BLaER1 (cell line): ENCODE measurements at regions not wholly inside any gene's neighbourhood (a gene's known extent, or its start where the extent isn't known, plus 50 kb on each side); places are given as distances from the start of the nearest gene placed in this dataset.

Experiments used
- H3K27ac ChIP-seq: shearing (Covaris generic); formaldehyde crosslinking; 2 replicates; pipeline ENCODE4 v1.8.1; 2022
- H3K27me3 ChIP-seq: shearing (Covaris generic); formaldehyde crosslinking; 2 replicates; pipeline ENCODE4 v1.8.1; 2022
- H3K36me3 ChIP-seq: shearing (Covaris generic); formaldehyde crosslinking; 2 replicates; pipeline ENCODE4 v1.8.1; 2022
- H3K4me1 ChIP-seq: shearing (Covaris generic); formaldehyde crosslinking; 2 replicates; pipeline ENCODE4 v1.8.1; 2022
- H3K4me2 ChIP-seq: shearing (Covaris generic); formaldehyde crosslinking; 2 replicates; pipeline ENCODE4 v1.8.1; 2022
- H3K4me3 ChIP-seq: shearing (Covaris generic); formaldehyde crosslinking; 2 replicates; pipeline ENCODE4 v1.8.1; 2022
- H3K9ac ChIP-seq: shearing (Covaris generic); formaldehyde crosslinking; 2 replicates; pipeline ENCODE4 v1.8.1; 2022
- H3K9me3 ChIP-seq: shearing (Covaris generic); formaldehyde crosslinking; 2 replicates; pipeline ENCODE4 v1.8.1; 2022
- H4K20me1 ChIP-seq: shearing (Covaris generic); formaldehyde crosslinking; 2 replicates; pipeline ENCODE4 v1.8.1; 2022
- Cebpa-rat ChIP-seq: shearing (Covaris generic); IDR thresholded peaks from 2 replicates; pipeline ENCODE4 v1.8.1; 2022

DNA sequence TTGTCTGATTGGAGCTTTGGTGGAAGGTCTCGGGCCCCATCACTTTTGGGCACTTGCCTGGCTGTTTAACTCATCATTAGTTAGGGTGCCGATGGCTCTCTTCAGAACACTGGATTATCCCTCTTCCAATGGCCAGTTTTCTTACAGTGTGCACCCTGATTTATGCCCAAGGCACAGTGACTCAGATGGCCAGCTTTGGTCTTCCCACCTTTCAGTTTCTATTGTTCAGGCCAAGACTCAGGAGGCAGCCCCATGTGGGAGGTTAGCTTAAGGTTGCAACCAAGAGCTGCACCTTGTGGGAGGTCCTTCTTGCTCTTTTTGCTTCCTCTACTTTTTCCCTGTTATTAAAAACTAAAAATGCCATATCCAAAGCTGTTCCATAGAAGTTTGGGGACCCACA is 121.0 kb upstream of the ZNF91 start:
- Histone ChIP-seq H3K4me2 (no peak overlapping the region), H3K27ac (no peak overlapping the region), H3K36me3 (no peaks in the 10 kb centered on the region), H3K9ac (no peak overlapping the region), H3K4me1 (peaks cover 36% of the 10 kb centered on the region), H4K20me1 (no peaks in the 10 kb centered on the region), H3K27me3 (no peaks in the 10 kb centered on the region), H3K9me3 (peaks cover 25% of the 10 kb centered on the region), H3K4me3 (no peak overlapping the region)
- no peak for TF ChIP-seq Cebpa-rat

DNA sequence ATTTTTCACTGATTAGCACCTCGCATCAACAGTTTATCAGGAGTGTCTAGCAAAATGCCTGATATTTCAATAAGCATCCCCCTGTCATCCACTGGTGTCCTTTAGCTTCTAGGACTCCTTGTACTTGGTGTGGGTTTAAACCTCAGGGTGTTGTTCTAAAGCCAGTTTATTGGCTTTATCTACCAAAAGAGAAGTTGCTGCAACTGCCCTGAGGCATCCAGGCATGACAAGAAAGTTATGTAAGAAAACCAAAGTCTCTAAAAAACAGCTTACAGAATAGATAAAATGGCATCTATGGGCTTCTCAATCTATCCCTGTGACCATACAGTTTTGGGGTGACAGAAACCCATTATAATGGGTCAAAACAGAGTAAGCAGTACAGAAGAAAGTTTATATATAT is 120.3 kb upstream of the ZNF91 start:
- Histone ChIP-seq H3K9me3 (peaks cover 32% of the 10 kb centered on the region), H4K20me1 (no peaks in the 10 kb centered on the region), H3K4me3 (no peak overlapping the region), H3K4me1 (peaks cover 43% of the 10 kb centered on the region), H3K4me2 (peak overlapping the region; percentile 48), H3K36me3 (no peaks in the 10 kb centered on the region), H3K27ac (peak overlapping the region; percentile 11; the same call in 1 of the 2 replicates), H3K9ac (no peak overlapping the region), H3K27me3 (no peaks in the 10 kb centered on the region)
- TF ChIP-seq Cebpa-rat: no peak

DNA sequence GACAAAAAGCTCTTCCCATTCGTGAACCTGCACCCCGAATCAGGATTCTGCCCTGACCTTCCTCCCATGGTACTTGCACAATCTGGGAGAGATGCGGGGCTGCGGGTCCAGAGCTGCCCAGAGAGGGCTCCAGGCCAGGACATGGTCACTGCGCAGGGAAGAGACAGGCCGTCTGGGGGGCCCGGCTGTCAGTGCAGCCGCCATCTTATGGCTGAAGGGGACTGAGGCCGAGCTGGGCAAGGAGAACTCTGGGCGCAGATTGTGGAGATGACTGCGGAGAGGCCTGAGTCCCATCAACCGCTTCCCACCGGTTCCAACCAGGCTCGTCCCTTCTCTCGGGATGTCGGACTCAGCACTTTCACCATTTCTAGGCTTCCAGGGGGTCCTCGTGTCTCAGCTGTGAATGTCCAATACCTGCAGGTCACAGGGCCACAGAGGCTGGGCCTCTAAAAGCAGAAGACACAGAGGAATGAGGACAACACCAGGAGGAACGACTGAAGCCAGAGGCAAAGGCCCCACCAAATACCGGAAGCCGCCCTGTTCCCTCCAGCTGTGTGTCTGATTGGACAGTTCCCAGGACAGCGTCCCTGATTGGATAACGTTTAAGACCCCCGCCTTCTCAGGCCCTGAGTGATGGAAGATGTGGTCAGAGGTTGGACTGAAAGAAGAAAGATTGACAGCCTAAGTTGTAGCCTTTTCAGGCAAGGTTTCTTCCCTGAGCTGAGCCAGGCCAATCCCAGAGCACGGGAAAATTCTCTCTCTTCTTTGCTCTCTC is 117.1 kb upstream of the ZNF91 start:
- no peak for TF ChIP-seq Cebpa-rat
- no peaks in the 10 kb centered on the region for H4K20me1 ChIP-seq
- H3K36me3 ChIP-seq: no peaks in the 10 kb centered on the region
- no peak overlapping the region for H3K4me3 ChIP-seq
- H3K4me1 ChIP-seq: peaks cover 61% of the 10 kb centered on the region
- no peaks in the 10 kb centered on the region for H3K27me3 ChIP-seq
- H3K9me3 ChIP-seq: peaks cover 45% of the 10 kb centered on the region
- no peak overlapping the region for H3K4me2 ChIP-seq
- no peak overlapping the region for H3K27ac ChIP-seq
- H3K9ac ChIP-seq: no peak overlapping the region

DNA sequence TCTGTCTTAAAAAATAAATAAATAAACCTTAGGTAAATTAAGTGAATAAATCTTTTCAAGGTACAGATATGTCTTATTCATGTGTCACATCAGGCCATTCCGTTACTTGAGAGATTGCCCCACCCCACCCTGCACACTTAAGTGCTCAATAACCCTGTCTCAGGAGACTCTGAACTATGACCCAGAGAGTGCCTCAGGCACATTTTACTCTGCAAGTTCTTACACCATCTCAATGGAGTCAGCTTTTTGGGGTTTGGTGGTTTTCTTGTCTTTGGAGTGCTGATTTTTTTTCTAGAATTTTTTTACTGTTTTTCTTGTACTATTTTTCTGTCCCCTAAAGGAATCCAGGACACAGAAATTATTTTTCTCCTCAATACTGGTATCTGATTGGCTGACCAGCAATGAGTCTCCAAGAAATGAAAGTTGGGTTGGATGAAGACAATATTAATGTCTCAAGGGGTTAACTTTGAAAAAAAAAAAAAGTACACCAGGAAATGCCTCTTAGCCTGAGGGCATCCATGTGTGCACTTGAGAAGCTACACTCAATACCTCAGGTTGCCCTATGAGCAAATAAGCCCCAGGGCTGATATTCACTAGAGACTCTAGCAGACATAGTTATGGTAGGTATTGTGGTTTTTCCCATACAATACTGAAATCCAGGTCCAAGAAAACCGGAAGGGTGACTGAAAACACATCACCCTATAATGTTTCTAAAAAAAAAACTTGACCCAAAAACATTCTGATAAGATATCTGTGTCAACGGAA is 114.6 kb upstream of the ZNF91 start:
- Histone ChIP-seq H3K9ac (no peak overlapping the region), H3K27ac (peak overlapping the region; percentile 51; the same call in 1 of the 2 replicates), H3K9me3 (peaks cover 43% of the 10 kb centered on the region), H3K36me3 (no peaks in the 10 kb centered on the region), H3K4me2 (peak overlapping the region; percentile 59), H3K27me3 (no peaks in the 10 kb centered on the region), H3K4me3 (no peak overlapping the region; the same call in 1 of the 2 replicates), H3K4me1 (peaks cover 46% of the 10 kb centered on the region), H4K20me1 (no peaks in the 10 kb centered on the region)
- TF ChIP-seq Cebpa-rat: no peak

DNA sequence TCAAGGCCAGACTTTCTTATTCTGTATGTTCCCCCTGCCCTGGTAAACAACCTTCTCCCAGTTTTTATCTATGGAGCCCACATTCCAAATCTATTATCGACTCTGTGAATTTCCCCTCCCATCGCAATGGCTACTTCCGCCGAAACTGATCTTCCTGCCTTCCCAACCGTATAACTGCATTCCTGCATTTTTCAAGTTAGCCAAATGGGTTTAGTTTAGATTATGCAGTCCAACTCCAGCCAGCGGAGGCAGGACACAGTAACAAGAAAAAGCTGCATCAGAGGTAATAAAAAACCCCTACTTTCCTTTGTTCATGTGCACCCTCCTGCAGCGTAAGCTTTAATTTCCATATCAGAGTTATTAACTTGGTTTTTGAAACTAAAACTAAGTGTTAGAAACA is 112.2 kb upstream of the ZNF91 start:
- H3K4me2 ChIP-seq: no peak overlapping the region
- H3K36me3 ChIP-seq: no peaks in the 10 kb centered on the region
- no peak for TF ChIP-seq Cebpa-rat
- no peak overlapping the region for H3K9ac ChIP-seq
- H3K4me3 ChIP-seq: no peak overlapping the region
- no peaks in the 10 kb centered on the region for H3K27me3 ChIP-seq
- peaks cover 36% of the 10 kb centered on the region for H3K9me3 ChIP-seq
- peaks cover 26% of the 10 kb centered on the region for H3K4me1 ChIP-seq
- H3K27ac ChIP-seq: no peak overlapping the region
- H4K20me1 ChIP-seq: no peaks in the 10 kb centered on the region

DNA sequence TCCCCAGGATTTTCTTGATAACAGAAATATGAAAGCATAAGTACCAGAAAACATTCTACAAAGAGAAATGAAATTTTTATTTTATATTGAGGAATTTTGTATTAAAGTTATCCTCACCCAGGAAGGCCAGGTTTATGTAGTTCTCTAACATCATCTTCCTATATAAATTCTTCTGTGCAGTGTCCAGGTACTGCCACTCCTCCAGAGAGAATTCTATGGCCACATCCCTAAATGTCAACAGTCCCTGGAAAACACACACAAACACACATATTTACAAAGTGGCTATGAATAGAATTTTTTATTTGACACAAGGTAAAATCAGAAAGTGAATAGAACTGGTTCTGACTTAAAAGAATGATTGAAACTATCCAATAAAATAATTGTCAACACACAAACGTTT is 110.5 kb upstream of the ZNF91 start:
- Histone ChIP-seq H3K9ac (no peak overlapping the region), H3K9me3 (peaks cover 19% of the 10 kb centered on the region), H3K4me1 (peaks cover 19% of the 10 kb centered on the region), H3K36me3 (no peaks in the 10 kb centered on the region), H3K27ac (no peak overlapping the region), H4K20me1 (no peaks in the 10 kb centered on the region), H3K27me3 (no peaks in the 10 kb centered on the region), H3K4me2 (no peak overlapping the region), H3K4me3 (no peak overlapping the region)
- TF ChIP-seq Cebpa-rat: no peak

DNA sequence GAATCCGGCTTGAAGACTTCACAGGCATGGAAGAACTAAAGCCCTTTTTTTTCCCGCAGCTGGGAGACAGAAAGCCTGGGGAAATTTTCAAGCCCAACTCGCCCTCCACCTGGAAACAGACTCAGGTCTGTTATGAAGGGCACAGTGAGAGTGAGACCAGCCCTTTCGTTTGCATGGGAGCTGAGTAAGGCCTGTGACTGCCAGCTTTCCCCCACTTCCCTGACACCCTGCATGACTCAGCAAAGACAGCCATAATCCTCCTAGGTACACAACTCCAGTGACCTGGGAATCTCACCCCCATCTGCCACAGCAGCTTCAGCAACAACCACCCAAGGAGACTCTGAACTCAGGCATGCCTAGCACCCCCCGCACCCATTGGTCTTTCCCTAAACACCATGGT is 87.6 kb upstream of the ZNF91 start:
- no peak for TF ChIP-seq Cebpa-rat
- Histone ChIP-seq H3K4me1 (peaks cover 6% of the 10 kb centered on the region; the same call in 1 of the 2 replicates), H3K9me3 (peaks cover 21% of the 10 kb centered on the region)

DNA sequence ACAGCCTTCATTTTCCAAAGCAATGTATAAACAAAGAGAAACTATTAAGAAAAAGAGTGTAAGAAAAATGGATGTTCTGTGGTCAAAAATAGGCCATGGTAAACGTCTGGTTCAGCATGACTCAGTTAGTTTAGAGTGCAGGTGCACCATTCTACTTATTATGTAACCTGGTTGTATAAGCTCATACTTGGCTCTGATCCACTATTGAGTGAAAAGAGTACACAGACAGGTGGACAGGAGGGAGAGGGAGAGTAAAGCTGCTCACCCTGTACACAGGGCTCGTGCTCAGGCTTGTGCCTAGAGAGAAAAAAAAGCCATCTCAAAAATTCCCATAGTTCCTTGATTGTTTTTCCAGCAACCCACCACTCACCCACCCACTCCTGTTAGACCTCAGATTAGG is 85.8 kb upstream of the ZNF91 start:
- H3K9me3 ChIP-seq: peaks cover 33% of the 10 kb centered on the region
- H3K27me3 ChIP-seq: no peaks in the 10 kb centered on the region
- no peaks in the 10 kb centered on the region for H3K36me3 ChIP-seq

More for the DNA sequence above, 87.6 kb upstream of the ZNF91 start:
- no peak overlapping the region for H3K4me2 ChIP-seq
- no peak overlapping the region for H3K9ac ChIP-seq
- no peaks in the 10 kb centered on the region for H3K27me3 ChIP-seq
- no peak overlapping the region for H3K4me3 ChIP-seq
- H3K36me3 ChIP-seq: no peaks in the 10 kb centered on the region
- H4K20me1 ChIP-seq: no peaks in the 10 kb centered on the region
- no peak overlapping the region for H3K27ac ChIP-seq

DNA sequence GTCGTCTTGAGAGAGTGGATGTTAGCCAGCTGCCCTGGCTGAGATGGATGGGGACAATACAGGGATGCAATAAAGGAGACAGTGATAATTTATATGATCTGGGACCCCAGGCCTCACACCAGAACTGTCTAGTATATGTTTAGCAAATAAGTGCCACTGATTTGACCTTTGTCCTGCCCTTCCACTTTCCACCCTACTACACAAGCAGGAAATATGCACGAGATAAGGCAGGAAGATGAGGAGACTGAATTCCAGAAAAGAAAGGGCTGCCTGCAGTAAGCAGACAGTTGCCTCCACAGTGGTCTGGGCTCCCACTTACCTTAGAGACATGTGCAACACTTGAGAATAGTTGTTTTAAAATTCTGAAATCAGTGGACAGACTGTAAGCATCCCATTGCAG is 80.2 kb upstream of the ZNF91 start:
- Histone ChIP-seq H4K20me1 (no peaks in the 10 kb centered on the region), H3K4me3 (no peak overlapping the region), H3K4me1 (no peaks in the 10 kb centered on the region), H3K27me3 (peaks cover 4% of the 10 kb centered on the region), H3K36me3 (no peaks in the 10 kb centered on the region), H3K4me2 (no peak overlapping the region), H3K9me3 (peaks cover 41% of the 10 kb centered on the region), H3K9ac (no peak overlapping the region), H3K27ac (no peak overlapping the region)
- no peak for TF ChIP-seq Cebpa-rat

More for the DNA sequence above, 85.8 kb upstream of the ZNF91 start:
- Histone ChIP-seq H3K4me1 (peaks cover 6% of the 10 kb centered on the region; the same call in 1 of the 2 replicates), H3K4me2 (no peak overlapping the region), H4K20me1 (no peaks in the 10 kb centered on the region), H3K4me3 (no peak overlapping the region), H3K9ac (no peak overlapping the region), H3K27ac (no peak overlapping the region)
- TF ChIP-seq Cebpa-rat: no peak

DNA sequence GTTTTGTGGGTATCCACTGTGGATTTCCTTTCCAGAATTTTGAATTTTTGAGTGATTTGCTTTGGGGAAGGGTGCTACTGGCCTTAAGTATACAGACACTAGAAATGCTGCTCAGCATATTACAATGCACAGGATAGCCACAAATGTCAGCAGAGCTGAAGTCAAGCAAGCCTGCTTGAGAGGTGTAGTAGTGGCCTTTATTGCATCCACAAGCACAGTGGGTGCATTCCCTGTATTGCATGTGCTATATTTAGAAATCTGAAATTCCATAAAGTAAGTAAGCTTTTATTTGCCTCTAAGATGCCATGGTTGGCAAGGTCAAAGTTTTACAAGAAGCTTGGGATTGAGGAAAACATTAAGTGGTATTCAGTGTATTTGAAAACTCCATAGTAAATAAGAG is 79.5 kb upstream of the ZNF91 start:
- no peaks in the 10 kb centered on the region for H4K20me1 ChIP-seq
- no peaks in the 10 kb centered on the region for H3K36me3 ChIP-seq
- no peak overlapping the region for H3K9ac ChIP-seq
- no peak overlapping the region for H3K4me3 ChIP-seq
- H3K27me3 ChIP-seq: peaks cover 12% of the 10 kb centered on the region
- no peak overlapping the region for H3K27ac ChIP-seq
- H3K4me2 ChIP-seq: no peak overlapping the region
- H3K9me3 ChIP-seq: peaks cover 49% of the 10 kb centered on the region
- no peak for TF ChIP-seq Cebpa-rat
- H3K4me1 ChIP-seq: no peaks in the 10 kb centered on the region
